ENCODE measurements at regions not wholly inside any gene's neighbourhood (a gene's known extent, or its start where the extent isn't known, plus 50 kb on each side); places are given as distances from the start of the nearest gene placed in this dataset.
A peak's percentile ranks its signal among the peaks of the same experiment; 100 is the strongest.
"Not testable (repeated sequence)": the region's sequence is repeated elsewhere in the genome, so short reads cannot be mapped to it uniquely, and the experiment has no call there.

- no peak for DNase-seq (ENCODE audit: low read depth, low spot score)
- no peak overlapping the region for H3K4me3 ChIP-seq (ENCODE audit: low read depth, low read length)
- no peak for TF ChIP-seq CTCF (IDR thresholded peaks at IDR 0.05; ENCODE audit: low read depth, low read length)
- in situ Hi-C loops (cut with HindIII; ENCODE audit: low sequenced_read_pairs): no loop called here
Measured at GRCh38 chr3:159401069-159401468, 587.6 kb upstream of the IL12A start.

DNA sequence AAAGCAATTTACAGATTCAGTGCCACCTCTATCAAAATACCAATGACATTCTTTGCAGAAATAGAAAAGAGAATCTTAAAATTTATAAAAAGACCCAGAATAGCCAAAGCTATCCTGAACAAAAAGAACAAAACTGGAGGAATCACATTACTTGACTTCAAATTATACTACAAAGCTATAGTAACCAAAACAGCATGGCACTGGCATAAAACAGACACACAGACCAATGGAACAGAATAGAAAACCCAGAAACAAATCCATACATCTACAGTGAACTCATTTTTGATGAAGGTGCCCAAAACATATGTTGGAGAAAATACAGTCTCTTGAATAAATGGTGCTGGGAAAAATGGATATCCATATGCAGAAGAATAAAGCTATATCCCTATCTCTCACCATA is 578.9 kb upstream of the IL12A start:
- in situ Hi-C loops (cut with HindIII; ENCODE audit: low sequenced_read_pairs); H3K4me3 ChIP-seq (ENCODE audit: low read depth, low read length); DNase-seq (ENCODE audit: low read depth, low spot score): not testable (repeated sequence)

GRCh38 chr3:159413319-159413718 is 575.3 kb upstream of the IL12A start:
- H3K4me3 ChIP-seq (ENCODE audit: low read depth, low read length): no peak overlapping the region
- in situ Hi-C loops (cut with HindIII; ENCODE audit: low sequenced_read_pairs): no loop called here
- no peak for TF ChIP-seq CTCF (IDR thresholded peaks at IDR 0.05; ENCODE audit: low read depth, low read length)
- no peak for DNase-seq (ENCODE audit: low read depth, low spot score)

DNA sequence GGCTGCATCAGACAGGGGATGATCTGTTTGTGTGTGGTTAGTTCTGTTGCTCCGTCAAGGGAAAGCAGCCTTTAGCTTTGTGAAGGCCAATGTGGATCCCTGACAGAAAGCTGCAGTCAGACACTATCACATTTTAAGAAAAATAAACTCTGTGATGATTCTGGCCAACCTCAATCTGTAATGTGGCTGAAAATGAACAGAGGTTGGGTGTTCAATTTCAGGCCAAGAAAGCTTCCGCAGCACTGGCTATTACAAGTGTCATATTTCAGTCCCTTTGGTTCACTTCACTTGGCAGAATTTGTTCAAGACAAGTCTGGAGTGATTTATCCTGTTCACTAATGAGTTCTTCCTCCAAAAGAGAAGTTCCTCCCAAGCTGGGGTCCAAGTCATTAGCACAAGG is 571.8 kb upstream of the IL12A start:
- DNase-seq (ENCODE audit: low read depth, low spot score): peak; percentile 76
- no peak overlapping the region for H3K4me3 ChIP-seq (ENCODE audit: low read depth, low read length)
- in situ Hi-C loops (cut with HindIII; ENCODE audit: low sequenced_read_pairs): no loop called here
- TF ChIP-seq CTCF (IDR thresholded peaks at IDR 0.05; ENCODE audit: low read depth, low read length): no peak

- no peak overlapping the region for H3K4me3 ChIP-seq (ENCODE audit: low read depth, low read length)
- in situ Hi-C loops (cut with HindIII; ENCODE audit: low sequenced_read_pairs): no loop called here
- no peak for DNase-seq (ENCODE audit: low read depth, low spot score)
- no peak for TF ChIP-seq CTCF (IDR thresholded peaks at IDR 0.05; ENCODE audit: low read depth, low read length)
Measured at GRCh38 chr3:159417761-159418160, 570.9 kb upstream of the IL12A start.

DNA sequence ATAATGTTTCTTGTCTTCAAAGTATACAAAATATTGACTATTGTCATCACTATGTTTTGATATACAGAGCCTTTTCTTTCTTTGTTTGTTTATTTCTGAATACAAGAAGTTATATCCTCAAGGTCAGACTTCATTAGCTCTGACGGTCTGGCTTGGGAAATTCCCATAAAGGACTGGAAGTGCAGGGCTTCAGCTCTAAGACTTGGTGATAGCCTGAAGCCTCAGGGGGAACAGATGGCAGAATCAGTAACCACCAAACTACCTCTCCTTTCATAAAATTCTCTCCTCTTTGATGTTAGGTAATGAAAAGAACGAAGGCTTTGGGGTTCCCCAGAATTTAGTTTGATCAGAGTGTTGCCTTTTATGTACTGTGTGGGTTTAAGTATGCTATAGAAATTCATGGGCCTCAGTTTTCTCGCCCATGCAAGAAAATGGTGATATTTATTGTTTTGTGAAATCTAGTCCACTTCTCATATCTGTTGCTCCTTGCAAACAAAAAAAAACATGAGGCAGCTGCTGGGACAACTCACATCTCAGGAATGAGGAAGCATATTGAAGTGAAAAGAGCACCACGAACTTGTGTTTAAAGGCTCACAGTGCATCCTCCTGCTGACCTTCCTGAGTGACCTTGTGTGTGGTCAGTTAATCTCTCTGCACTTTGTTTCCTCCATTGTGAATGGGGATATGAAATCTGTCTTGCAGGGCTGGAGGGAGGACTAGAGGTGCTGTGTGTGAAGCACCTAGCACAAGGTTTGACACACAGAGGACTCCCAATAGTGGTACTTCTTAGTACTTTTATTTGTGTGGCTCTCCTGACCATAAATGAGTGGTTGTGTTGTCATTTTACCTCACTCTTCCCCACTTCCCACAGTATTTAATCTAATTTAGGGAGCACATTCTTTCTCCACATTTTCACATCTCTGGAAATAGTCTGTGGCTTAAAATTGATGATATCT is 569.8 kb upstream of the IL12A start:
- TF ChIP-seq CTCF (IDR thresholded peaks at IDR 0.05; ENCODE audit: low read depth, low read length): no peak
- in situ Hi-C loops (cut with HindIII; ENCODE audit: low sequenced_read_pairs): no loop called here
- peak; percentile 38 for DNase-seq (ENCODE audit: low read depth, low spot score)
- H3K4me3 ChIP-seq (ENCODE audit: low read depth, low read length): no peak overlapping the region

GRCh38 chr3:159429702-159430101 is 558.9 kb upstream of the IL12A start:
- TF ChIP-seq CTCF (IDR thresholded peaks at IDR 0.05; ENCODE audit: low read depth, low read length): no peak
- H3K4me3 ChIP-seq (ENCODE audit: low read depth, low read length): no peak overlapping the region
- in situ Hi-C loops (cut with HindIII; ENCODE audit: low sequenced_read_pairs): no loop called here
- no peak for DNase-seq (ENCODE audit: low read depth, low spot score)
